ENCODE measurements at regions not wholly inside any gene's neighbourhood (a gene's known extent, or its start where the extent isn't known, plus 50 kb on each side); places are given as distances from the start of the nearest gene placed in this dataset.

- Histone ChIP-seq H3K9me3 (no peaks in the 10 kb centered on the region), H3K27me3 (peaks cover 0 to 10% of the 10 kb centered on the region in 2 donors), H3K36me3 (no peaks in the 10 kb centered on the region), H3K4me3 (no peak overlapping the region), H3K27ac (no peak overlapping the region), H3K4me1 (no peaks in the 10 kb centered on the region)
- no peak for TF ChIP-seq CTCF (IDR thresholded peaks at IDR 0.05)
- peak in 1 of 2 donors; percentile 44 for DNase-seq
- intact Hi-C loops (cut with DNase I; ENCODE audit: low total_unique reads): no loop called here
These were observed 59.3 kb downstream of the GGTLC2 start for GRCh38 chr22:22703715-22704114.

GRCh38 chr22:22704156-22704946 lies 59.9 kb downstream of the GGTLC2 start:
- Histone ChIP-seq H3K36me3 (no peaks in the 10 kb centered on the region), H3K4me3 (no peak overlapping the region), H3K4me1 (no peaks in the 10 kb centered on the region), H3K27ac (no peak overlapping the region), H3K9me3 (no peaks in the 10 kb centered on the region), H3K27me3 (peaks cover 0 to 15% of the 10 kb centered on the region in 2 donors)
- TF ChIP-seq CTCF (IDR thresholded peaks at IDR 0.05): no peak
- DNase-seq: peak in 1 of 2 donors; percentile 38
- intact Hi-C loops (cut with DNase I; ENCODE audit: low total_unique reads): no loop called here

DNA sequence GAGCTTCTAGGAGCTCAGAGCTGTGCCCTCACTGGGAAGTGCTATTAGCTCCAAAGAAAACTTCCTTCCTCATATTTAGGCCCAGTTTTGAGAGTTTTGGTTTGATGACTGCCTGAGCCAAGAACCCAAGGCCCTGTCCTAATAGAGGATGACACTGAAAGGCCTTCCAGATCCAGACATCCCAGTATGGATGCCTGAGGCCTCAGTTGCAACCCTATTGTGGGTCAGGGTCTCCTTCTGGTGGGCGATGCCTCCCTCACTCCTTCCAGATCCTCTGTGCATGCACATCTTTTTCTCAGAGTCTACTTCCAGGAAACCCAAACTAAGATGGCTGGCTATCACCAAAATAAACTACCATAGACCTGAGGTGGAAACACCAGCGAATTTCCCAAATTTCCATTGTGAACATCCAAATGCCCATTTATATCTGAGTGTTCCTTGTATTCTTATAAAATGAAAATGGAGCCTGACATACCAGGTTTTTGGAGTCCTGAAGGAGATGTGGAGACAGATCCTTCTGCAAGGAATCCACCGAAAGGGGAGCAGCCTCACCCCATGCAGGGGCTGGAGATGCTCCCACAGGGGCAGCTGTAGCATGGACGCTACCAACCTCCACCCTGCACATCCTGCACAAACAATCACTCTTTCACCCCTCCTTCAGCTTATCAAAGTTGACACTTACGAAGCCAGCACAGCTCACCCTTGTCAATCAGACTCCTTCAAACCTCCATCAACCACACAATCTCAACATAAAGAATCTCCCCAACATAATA lies 61.1 kb downstream of the GGTLC2 start:
- Histone ChIP-seq H3K27me3 (peaks cover 0 to 22% of the 10 kb centered on the region in 2 donors), H3K9me3 (no peaks in the 10 kb centered on the region), H3K27ac (no peak overlapping the region), H3K4me1 (no peaks in the 10 kb centered on the region), H3K4me3 (no peak overlapping the region), H3K36me3 (no peaks in the 10 kb centered on the region)
- DNase-seq: no peak
- intact Hi-C loops (cut with DNase I; ENCODE audit: low total_unique reads): no loop called here
- no peak for TF ChIP-seq CTCF (IDR thresholded peaks at IDR 0.05)

- Histone ChIP-seq H3K36me3 (no peaks in the 10 kb centered on the region), H3K27ac (no peak overlapping the region), H3K27me3 (peaks cover 0 to 27% of the 10 kb centered on the region in 2 donors), H3K4me1 (no peaks in the 10 kb centered on the region), H3K9me3 (no peaks in the 10 kb centered on the region), H3K4me3 (no peak overlapping the region)
- no peak for TF ChIP-seq CTCF (IDR thresholded peaks at IDR 0.05)
- no peak for DNase-seq
- intact Hi-C loops (cut with DNase I; ENCODE audit: low total_unique reads): no loop called here
These were observed 62.0 kb downstream of the GGTLC2 start for GRCh38 chr22:22706253-22706915.

- intact Hi-C loops (cut with DNase I; ENCODE audit: low total_unique reads): no loop called here
- no peaks in the 10 kb centered on the region for H3K4me1 ChIP-seq
- no peak overlapping the region for H3K4me3 ChIP-seq
- peak in 1 of 2 donors; percentile 60 for DNase-seq
- peaks cover 0 to 20% of the 10 kb centered on the region in 2 donors for H3K27me3 ChIP-seq
- TF ChIP-seq CTCF (IDR thresholded peaks at IDR 0.05): no peak
- H3K9me3 ChIP-seq: no peaks in the 10 kb centered on the region
- no peak overlapping the region for H3K27ac ChIP-seq
- H3K36me3 ChIP-seq: no peaks in the 10 kb centered on the region
These were observed 65.5 kb downstream of the GGTLC2 start for GRCh38 chr22:22709719-22710445.
